ENCODE measurements at regions not wholly inside any gene's neighbourhood (a gene's known extent, or its start where the extent isn't known, plus 50 kb on each side); places are given as distances from the start of the nearest gene placed in this dataset.
"Not testable (repeated sequence)": the region's sequence is repeated elsewhere in the genome, so short reads cannot be mapped to it uniquely, and the experiment has no call there.

- DNase-seq (ENCODE audit: low spot score): no peak
Measured at GRCh38 chr19:28363254-28363653, 849.7 kb downstream of the UQCRFS1 start.

DNA sequence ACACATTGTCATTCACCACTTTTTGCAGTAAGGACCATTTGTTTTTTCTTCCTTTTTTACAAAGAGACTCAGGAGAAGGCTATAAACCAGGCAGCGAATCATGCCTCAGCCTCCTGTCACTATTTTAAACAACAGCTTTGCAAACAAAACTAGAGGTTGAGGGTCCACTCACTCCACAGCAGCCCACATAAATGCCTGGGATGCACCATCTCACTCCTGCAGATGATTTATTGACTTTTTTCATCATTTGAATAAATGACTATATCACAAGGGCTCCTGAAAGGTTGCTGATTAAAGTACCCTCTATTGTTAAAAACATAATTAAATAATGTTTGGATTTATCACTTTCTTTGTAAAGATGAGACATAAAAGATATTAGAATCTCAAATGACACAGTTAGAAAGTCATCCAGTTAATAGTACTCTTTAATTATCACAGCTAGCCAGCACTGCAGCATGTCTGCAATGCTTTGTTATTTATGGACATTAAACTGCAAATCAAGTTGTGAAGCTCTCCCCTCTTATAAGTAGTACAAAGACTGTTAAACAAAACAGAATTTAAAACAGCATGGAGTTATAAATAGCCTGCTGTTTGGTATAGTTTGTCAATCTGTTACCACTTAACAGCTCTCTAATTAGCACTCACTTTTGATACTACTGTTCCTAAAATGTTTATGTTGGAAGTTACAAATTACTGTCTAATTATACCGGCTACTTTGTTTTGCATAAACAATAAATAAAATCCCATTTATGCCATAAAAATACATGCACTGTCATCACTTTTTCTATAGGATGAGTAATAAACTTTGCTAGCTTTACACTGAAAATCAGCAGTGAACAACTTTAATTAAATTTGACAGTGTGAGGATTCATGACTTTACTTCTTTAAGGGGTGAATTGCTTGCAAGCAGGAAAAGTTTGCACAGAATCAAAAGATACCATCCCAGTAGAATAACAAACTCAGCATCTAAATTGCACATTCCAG, 853.2 kb downstream of the UQCRFS1 start:
- no peak for DNase-seq (ENCODE audit: low spot score)

- DNase-seq (ENCODE audit: low spot score): no peak
Measured at GRCh38 chr19:28358633-28359032, 854.3 kb downstream of the UQCRFS1 start.

DNA sequence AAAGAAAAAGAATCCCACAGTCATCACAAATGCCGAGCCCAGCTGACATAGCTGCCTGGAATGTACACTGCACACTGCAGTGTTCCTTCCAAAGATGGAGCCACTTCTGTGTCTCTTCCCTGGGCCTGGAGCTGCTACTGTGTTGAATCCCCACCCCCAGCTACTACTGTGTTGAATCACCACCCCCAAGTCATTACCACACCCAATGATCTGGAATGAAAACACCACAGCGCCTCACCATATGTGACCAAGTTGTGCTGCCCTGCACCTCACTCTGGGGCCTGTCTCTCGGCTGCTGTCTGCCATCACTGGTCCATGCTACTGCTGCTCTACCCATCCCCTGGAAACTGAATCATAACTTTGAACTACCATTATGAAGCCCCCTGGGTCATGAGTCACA, 861.2 kb downstream of the UQCRFS1 start:
- DNase-seq (ENCODE audit: low spot score): no peak

- DNase-seq (ENCODE audit: low spot score): not testable (repeated sequence)
Measured at GRCh38 chr19:28351321-28351720, 861.6 kb downstream of the UQCRFS1 start.

- DNase-seq (ENCODE audit: low spot score): no peak
Measured at GRCh38 chr19:28350673-28351072, 862.3 kb downstream of the UQCRFS1 start.

DNA sequence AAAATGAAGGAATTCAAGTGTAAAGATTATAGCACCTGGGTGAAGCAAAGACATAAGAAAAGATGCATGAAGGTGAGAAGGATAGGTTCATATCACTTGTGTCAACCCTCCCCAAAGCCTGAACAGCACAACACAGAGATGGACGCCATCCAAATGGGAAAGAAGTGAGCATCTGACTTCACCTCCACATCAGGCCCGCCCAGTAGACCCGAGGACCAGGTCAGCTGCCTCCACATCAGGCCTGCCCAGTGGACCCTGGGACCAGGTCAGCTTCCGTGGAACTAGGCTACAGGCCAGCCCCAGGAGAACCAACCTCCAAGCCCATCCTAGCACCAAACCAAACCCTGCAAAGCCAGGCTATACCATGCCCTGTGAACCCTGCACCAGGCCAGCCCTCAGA, 862.9 kb downstream of the UQCRFS1 start:
- DNase-seq (ENCODE audit: low spot score): no peak

GRCh38 chr19:28349604-28350003, 863.3 kb downstream of the UQCRFS1 start:
- DNase-seq (ENCODE audit: low spot score): no peak

- no peak for DNase-seq (ENCODE audit: low spot score)
Measured at GRCh38 chr19:28345811-28346210, 867.1 kb downstream of the UQCRFS1 start.

DNA sequence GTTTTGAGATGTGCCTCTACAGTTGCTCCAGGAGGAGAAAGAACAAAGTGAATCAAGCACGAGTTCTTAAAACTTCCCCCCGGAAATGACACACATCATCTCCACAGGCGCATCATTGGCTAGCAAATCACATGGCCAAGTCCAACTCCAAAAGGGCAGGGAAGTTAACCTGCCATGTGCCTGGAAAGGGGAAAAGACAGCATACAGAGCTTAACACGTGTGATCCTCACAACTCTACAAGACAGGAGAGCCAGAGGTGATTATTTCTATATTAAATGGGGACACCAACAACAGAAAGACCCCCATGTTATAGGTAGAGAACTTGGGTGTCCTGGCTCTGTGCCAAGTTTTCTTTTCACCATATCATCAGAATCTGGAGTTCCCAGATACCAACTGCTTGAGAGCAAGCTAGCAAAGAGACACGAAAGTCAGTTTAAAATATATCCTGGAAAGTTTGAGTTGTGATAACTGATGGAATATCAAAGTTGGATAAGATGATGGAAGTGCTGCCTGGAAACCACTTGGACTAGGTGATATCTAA, 871.1 kb downstream of the UQCRFS1 start:
- no peak for DNase-seq (ENCODE audit: low spot score)

GRCh38 chr19:28334419-28334818, 878.5 kb downstream of the UQCRFS1 start:
- no peak for DNase-seq (ENCODE audit: low spot score)

DNA sequence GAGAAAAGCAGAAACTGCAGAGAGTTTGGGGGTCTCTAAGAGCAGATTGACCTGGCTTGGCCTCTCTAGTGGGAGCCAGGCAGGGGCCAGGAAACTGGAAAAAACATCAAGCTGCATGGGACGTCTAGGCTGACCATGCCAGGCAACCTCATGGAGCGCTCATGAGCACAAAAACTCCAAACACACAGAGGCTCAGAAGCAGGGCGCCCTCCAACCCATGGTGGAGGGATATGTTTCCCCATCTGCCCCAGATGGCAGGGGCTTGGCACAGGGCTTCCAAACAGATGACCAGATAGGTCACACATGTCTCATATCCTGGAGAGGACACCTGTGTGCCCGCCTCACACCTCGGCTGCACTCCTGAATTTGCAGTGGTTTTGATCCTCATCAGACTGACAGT, 879.0 kb downstream of the UQCRFS1 start:
- DNase-seq (ENCODE audit: low spot score): no peak

DNA sequence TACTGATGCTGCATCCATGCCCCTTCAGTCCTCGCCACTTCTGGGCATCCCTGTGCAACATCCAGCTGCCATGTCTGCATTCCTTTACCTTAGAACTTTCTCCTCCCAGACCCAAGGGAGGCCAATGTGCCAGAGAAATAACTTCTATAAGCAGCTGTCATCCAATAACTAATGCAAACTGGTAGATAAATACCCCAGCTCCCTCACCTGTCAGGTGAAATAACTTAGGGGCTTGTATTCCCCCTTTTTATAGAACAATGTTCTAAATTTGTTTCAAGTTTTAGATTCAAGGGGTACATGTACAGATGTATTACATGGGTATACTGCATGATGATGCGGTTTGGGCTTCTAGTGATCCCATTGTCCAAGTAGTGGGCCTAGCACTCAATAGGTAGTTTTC, 880.1 kb downstream of the UQCRFS1 start:
- no peak for DNase-seq (ENCODE audit: low spot score)

- DNase-seq (ENCODE audit: low spot score): no peak
Measured at GRCh38 chr19:28332351-28332750, 880.6 kb downstream of the UQCRFS1 start.

- DNase-seq (ENCODE audit: low spot score): no peak
Measured at GRCh38 chr19:28331596-28331995, 881.4 kb downstream of the UQCRFS1 start.

- no peak for DNase-seq (ENCODE audit: low spot score)
Measured at GRCh38 chr19:28330831-28331230, 882.1 kb downstream of the UQCRFS1 start.

DNA sequence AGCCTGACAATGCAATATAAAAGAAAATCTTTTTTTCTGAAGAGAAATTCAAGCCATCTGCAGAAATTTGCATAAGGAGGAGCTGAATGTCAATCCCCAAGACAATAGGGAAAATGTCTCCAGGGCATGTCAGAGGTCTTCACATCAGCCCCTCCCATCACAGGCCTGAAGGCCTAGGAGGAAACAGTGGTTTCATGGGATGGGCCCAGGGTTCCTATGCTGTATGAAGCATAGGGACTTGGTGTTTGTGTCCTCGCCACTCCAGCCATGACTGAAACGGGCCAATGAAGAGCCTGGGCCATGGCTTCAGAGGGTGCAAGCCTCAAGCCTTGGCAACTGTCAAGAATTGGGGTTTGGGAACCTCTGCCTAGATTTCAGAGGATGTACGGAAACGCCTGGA, 883.5 kb downstream of the UQCRFS1 start:
- no peak for DNase-seq (ENCODE audit: low spot score)

GRCh38 chr19:28327905-28328304, 885.0 kb downstream of the UQCRFS1 start:
- no peak for DNase-seq (ENCODE audit: low spot score)

GRCh38 chr19:28326746-28327145, 886.2 kb downstream of the UQCRFS1 start:
- no peak for DNase-seq (ENCODE audit: low spot score)

GRCh38 chr19:28324275-28325060, 888.5 kb downstream of the UQCRFS1 start:
- DNase-seq (ENCODE audit: low spot score): no peak

DNA sequence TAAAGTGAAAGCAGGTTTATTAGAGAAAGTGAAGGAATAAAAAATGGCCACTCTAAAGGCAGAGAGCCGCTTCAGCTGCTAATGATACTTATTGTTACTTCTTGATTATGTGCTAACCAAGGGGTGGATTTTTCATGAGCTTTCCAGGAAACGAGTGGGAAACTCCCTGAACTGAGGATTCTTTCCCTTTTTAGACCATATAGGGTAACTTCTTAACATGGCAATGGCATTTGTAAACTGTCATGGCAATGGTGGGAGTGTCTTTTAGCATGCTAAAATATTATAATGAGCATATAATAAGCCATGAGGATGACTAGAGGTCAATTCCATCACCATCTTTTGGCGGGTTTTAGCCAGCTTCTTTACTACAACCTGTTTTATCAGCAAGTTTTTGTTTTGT, 890.0 kb downstream of the UQCRFS1 start:
- no peak for DNase-seq (ENCODE audit: low spot score)

DNA sequence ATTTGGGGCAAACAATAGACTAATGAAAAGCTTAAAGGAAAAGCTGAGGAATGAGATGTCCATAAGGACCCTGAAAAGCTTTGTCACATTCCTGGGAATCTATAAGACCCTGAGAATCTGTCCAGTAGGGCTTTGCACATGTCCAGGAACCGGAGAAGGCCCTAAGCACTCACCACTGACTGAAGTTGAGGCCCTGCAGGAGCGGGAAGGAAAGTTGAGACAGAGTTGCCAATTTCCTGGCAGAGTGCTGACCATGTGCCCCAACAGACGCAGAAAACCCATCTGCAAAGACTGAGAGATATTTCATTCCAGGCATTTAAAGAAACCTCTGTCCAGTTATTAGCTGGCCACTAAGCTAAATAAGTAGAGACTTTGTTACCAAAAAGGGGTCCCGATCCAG, 890.5 kb downstream of the UQCRFS1 start:
- no peak for DNase-seq (ENCODE audit: low spot score)

DNA sequence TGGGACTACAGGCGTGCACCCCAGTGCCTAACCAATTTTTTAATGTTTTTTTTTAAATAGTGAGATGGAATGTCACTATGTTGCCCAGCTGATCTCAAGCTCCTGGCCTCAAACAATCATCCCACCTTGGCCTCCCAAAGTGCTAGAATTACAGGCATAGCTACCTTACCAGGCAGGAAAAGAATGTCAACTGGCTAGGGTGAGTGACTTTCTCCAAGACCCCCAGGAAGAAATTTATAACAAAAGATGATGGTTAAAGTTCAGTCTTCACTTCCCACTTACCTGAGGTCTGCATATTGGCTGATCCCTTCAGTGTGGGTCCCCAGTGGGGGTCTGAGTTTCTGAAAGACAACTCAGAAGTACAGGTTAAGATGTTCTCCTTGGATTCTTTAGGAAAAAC, 893.0 kb downstream of the UQCRFS1 start:
- DNase-seq (ENCODE audit: low spot score): no peak

Measured in hematopoietic multipotent progenitor cell treated with erythropoietin and hydrocortisone succinate and interleukin-3 and kit ligand, for 17 days (in vitro differentiated cells).